Ovary (tissue), 7 donors: ENCODE measurements at regions not wholly inside any gene's neighbourhood (a gene's known extent, or its start where the extent isn't known, plus 50 kb on each side); places are given as distances from the start of the nearest gene placed in this dataset.

Source experiments
- DNase-seq, 5 donors: peaks; one replicate each; pipeline ENCODE4 v3.0.0-alpha.2; 2019 to 2020
- H3K27ac ChIP-seq, 2 donors: fragments of 200-600 bp; one replicate each; pipeline versions ENCODE4 v1.5.1 to v1.8.0; 2019 to 2022
- H3K27me3 ChIP-seq: fragments of 200-600 bp; one replicate; pipeline ENCODE4 v1.8.0; 2022
- H3K36me3 ChIP-seq: fragments of 200-600 bp; sonication (generic); one replicate; pipeline ENCODE4 v1.5.1; 2019
- H3K4me1 ChIP-seq: one replicate; pipeline ENCODE4 v1.8.1; 2013; ENCODE audit warnings: mild to moderate bottlenecking, moderate library complexity; ENCODE audit not compliant: insufficient read depth
- H3K4me3 ChIP-seq: fragments of 200-600 bp; sonication (generic); one replicate; pipeline ENCODE4 v1.5.1; 2017
- H3K9me3 ChIP-seq, 2 donors: fragments of 200-600 bp in 1 of 2; sonication (generic) in 1 of 2; one replicate each; pipeline versions ENCODE4 v1.5.1 to v1.8.1; 2013 to 2019; ENCODE audit warnings: mild to moderate bottlenecking in 1 of 2, moderate library complexity in 1 of 2
- CTCF ChIP-seq, 3 donors: fragments of 450-650 bp in 2 of 3; fragments of 200-600 bp in 1 of 3; IDR thresholded peaks; one replicate each; pipeline versions ENCODE4 v1.5.1 to v1.8.0; 2016 to 2022; ENCODE audit warnings: antibody characterized with exemption in 3 of 3, mild to moderate bottlenecking in 1 of 3
- EP300 ChIP-seq: sonication (generic); formaldehyde crosslinking; IDR thresholded peaks from one replicate; pipeline ENCODE4 v1.6.1; 2017; ENCODE audit warnings: antibody characterized with exemption
- POLR2A ChIP-seq: fragments of 450-650 bp; IDR thresholded peaks from one replicate; pipeline ENCODE4 v1.6.1; 2017; ENCODE audit warnings: antibody characterized with exemption, mild to moderate bottlenecking, moderate library complexity
- WGBS, 3 donors: extraction: QIAGEN DNeasy Blood & Tissue Kit in 1 of 3; methylation state at CpG; one replicate each; pipeline versions ENCODE4 v1.1.5 to v1.1.7; 2013 to 2017; 5-methylcytosine and 5-hydroxymethylcytosine counted together
- intact Hi-C, 4 donors: fragments of 100-400 bp; cut with DNase I; formaldehyde crosslinking; loops; one replicate each; pipeline versions ENCODE4 v1.11.0 to v1.15.1; 2022 to 2023
- donor health status: DM: no; HTN: no; CAD: no; lungs with moderate emphysema.
- donor health status: DM: no; HTN: no; CAD: no.
- donor health status: Bipolar disorder and iron deficiency.
- donor health status: DM: no; HTN: no; CAD: no.
- donor health status: DM: yes; HTN: yes; CAD: no.

DNA sequence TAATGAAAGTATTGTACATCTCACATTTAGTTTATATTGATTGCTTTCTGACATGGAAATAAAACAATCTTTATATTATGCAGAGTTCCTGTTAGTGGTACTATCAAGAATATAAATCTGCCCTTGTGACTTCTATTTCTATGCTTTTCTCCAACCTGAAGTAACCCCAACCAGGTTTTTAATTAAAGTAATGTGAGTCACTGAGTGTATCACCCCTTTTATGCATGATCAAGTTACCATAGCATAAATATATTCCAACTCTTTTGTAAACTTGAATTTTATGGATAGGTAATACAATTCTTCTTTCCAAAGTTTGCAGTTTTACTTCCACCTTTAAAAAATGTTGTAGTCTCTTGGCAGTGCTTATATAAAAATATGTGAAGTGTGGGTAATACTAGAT, 532.3 kb downstream of the USP25 start:
- intact Hi-C loops, result no loop called here
- Histone ChIP-seq H3K9me3 (no peaks in the 10 kb centered on the region), H3K27me3 (no peaks in the 10 kb centered on the region), H3K27ac (no peak overlapping the region), H3K4me1 (no peaks in the 10 kb centered on the region), H3K36me3 (no peaks in the 10 kb centered on the region), H3K4me3 (no peak overlapping the region)
- no peak for DNase-seq
- TF ChIP-seq EP300 (no peak), CTCF (IDR thresholded peaks at IDR 0.05) (no peak), POLR2A (no peak)

- WGBS, 3 donors, result 69 to 80% (median 71%) methylated on average over 4 of the region's 4 CpGs
- Histone ChIP-seq H3K9me3 (no peaks in the 10 kb centered on the region), H3K4me3 (no peak overlapping the region), H3K27ac (no peak overlapping the region), H3K27me3 (no peaks in the 10 kb centered on the region), H3K36me3 (no peaks in the 10 kb centered on the region), H3K4me1 (no peaks in the 10 kb centered on the region)
- no peak for TF ChIP-seq POLR2A
- TF ChIP-seq EP300, result no peak
- TF ChIP-seq CTCF (IDR thresholded peaks at IDR 0.05), result no peak
- intact Hi-C loops, result no loop called here
- no peak for DNase-seq
Measured at GRCh38 chr21:16264319-16264718, 534.5 kb downstream of the USP25 start.

DNA sequence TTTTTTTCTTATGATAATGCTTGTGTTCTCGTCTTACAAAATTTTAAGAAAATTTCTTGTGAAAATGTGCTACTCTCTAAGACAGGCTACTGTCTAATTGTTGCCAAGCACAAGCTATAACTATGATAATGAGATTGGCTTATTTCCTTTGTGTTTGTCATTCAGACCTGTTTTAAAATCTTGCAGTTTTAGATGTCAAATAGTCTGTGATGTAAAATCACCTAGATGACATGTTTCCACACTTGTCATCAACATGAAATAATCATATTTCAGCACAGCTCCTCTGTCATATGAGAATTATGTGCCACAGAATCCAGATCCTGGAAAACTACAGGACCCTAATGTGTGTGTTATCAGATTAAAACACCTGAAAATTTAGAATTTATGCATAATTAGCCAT, 539.7 kb downstream of the USP25 start:
- TF ChIP-seq EP300 (no peak), POLR2A (no peak), CTCF (IDR thresholded peaks at IDR 0.05) (no peak)
- Histone ChIP-seq H3K9me3 (no peaks in the 10 kb centered on the region), H3K4me3 (no peak overlapping the region), H3K27ac (no peak overlapping the region), H3K27me3 (no peaks in the 10 kb centered on the region), H3K36me3 (no peaks in the 10 kb centered on the region), H3K4me1 (no peaks in the 10 kb centered on the region)
- intact Hi-C loops, result no loop called here
- DNase-seq, result no peak
- WGBS, 3 donors, result 93 to 97% (median 97%) methylated on average over 1 of the region's 1 CpG

DNA sequence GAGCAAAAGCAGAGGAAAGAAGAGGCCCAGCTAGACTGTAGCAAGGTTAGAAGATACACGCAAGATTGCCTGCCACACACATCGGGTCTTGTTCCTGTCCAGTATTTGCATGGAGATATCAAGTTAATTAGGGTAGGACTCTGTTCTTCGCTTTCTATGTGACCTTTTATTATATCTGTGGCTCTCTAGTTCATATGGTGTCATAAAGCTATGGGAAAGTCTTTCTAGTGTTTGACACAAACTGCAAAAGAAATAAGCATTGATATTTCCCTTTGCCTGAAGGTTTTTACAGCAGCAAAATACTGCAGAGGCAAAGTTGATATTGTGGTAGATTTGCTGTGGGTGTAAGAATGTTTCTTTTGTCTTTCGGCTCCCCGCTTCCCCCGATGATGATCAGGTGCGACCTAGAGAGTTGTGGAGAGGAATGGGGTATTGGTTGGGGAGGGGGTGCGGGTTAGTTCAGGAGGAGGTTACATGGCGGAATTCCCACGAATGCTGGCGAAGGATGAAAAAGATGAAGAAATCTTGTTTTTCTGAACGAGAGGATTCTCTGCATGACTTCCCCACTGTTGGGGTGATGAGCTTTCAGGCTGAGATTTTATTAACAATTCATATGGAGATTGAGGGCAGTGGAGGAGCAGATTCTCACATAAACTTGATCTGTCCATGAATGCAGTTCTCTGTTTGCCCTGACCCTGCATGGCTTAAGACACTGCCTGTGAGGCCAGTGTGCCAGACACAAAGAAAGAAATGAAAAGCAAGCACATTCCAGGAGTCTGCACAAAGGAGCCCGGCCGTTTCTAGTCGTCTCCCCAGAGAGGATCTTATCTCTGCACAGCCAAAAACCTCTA, 550.2 kb downstream of the USP25 start:
- WGBS, 3 donors, result 4 to 9% (median 7%) methylated on average over 15 of the region's 15 CpGs
- peaks cover 4% of the 10 kb centered on the region for H3K4me1 ChIP-seq
- no peaks in the 10 kb centered on the region for H3K36me3 ChIP-seq
- TF ChIP-seq POLR2A (no peak), CTCF (IDR thresholded peaks at IDR 0.05) (no peak), EP300 (no peak)
- H3K27me3 ChIP-seq, result no peaks in the 10 kb centered on the region
- intact Hi-C loops, result loop anchor here in 1 of 4 donors (10.0 kb wide), 1 partner anchor 75 kb away; no protein-coding TSS in a partner anchor
- H3K4me3 ChIP-seq, result peak overlapping the region; percentile 28
- H3K27ac ChIP-seq, result peak overlapping the region; percentile 72 to 82
- no peaks in the 10 kb centered on the region for H3K9me3 ChIP-seq
- peak; percentile 53 to 71 (median 59) for DNase-seq
